Brain pericyte (primary cell): ENCODE measurements at regions not wholly inside any gene's neighbourhood (a gene's known extent, or its start where the extent isn't known, plus 50 kb on each side); places are given as distances from the start of the nearest gene placed in this dataset.
"Not testable (repeated sequence)": the region's sequence is repeated elsewhere in the genome, so short reads cannot be mapped to it uniquely, and the experiment has no call there.

Experiments
- DNase-seq: peaks from one replicate; pipeline ENCODE4 v3.0.0-alpha.2; 2012; ENCODE audit warnings: low read depth, low spot score

DNA sequence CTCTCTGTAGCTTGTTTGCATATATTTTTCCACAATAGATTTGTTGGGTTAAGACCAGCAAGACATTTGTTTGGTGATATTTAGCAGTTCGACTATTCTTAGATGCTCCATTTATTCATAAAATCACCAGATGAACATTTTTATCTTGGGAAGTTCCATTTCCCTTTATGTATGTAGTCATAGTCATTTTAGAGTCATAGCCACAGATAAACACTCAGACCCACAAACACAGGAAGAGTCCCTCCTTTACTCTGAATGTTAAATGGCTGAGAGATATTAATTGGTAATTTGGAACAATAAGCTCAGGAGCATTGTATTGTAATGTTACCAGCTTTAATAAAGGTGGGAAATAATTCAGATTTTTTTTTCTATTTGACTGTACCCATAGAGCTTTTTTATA, 1608.7 kb downstream of the STIM2 start:
- no peak for DNase-seq

DNA sequence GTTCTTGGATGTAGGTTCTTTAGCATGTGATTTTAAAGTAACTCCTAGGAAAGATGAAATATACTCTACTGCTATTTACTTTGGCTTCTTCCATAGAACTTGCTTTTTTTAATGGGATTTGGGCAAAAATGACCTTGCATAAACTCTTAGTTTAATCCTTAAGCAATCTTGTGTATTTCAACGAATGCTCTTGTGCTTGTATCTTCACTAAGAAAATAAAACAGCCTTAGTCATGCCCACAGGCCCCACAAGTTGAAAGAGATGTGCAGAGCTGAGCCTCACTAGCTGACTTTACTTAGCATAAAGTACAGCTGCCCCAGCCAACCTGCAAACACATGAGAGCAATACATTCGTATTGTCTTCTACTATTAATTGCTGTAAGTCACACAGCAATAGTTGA, 1609.2 kb downstream of the STIM2 start:
- peak; percentile 21 for DNase-seq

DNA sequence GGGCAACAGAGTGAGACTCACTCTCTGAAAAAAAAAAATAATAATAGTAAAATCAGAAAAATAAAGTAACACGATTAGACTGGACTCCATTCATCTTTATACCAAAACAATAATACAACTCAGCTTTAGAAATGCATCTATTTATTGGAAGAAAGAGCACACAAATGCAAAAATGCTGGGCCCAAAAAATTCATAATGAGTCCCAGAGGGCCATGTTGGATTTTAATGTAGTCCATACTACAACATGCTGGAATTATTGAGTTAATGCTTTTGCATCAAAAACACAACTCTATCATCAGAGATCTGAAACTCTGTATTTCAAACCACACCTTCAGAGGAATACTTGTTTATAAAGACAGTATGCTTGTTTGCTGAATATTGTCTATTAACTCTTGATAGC, 1614.7 kb downstream of the STIM2 start:
- DNase-seq, result no peak

DNA sequence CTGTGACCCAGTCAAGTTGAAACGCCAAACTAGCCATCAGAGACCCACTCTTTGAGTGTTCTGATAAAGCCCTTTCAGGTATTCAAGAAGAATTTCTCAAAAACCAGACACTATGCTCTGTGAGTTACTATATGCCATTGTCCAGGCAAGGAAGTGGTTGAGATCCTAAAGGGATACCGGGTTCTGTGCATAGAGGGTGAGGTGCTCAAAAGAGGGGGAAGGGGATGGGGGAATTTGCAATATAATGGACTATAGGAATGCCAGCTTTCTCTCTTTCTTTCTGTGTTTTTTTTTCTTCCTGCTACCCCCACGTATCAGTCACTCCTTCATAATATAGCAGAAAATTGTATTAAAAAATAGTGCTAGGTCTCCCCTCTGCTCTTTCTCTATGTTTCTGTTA, 1619.0 kb downstream of the STIM2 start:
- no peak for DNase-seq

DNA sequence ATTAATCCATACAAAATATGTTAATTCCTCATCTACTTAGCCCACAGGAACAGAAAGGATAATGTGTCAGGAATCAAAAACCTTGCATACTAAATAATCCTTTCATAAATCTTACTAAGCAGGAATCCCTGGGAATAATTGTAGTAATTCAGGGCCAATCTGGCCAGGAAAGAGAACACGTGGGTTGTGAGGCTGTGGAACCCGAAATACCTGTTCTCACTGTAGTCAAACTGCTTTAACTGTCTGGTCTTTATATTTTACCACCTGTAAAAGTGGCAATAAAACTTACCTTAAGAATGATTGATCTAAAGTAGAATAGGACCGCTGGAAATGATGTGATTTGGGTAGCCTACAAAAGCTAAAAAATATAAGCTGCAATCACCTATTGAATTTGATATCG, 1620.9 kb downstream of the STIM2 start:
- DNase-seq, result no peak

DNA sequence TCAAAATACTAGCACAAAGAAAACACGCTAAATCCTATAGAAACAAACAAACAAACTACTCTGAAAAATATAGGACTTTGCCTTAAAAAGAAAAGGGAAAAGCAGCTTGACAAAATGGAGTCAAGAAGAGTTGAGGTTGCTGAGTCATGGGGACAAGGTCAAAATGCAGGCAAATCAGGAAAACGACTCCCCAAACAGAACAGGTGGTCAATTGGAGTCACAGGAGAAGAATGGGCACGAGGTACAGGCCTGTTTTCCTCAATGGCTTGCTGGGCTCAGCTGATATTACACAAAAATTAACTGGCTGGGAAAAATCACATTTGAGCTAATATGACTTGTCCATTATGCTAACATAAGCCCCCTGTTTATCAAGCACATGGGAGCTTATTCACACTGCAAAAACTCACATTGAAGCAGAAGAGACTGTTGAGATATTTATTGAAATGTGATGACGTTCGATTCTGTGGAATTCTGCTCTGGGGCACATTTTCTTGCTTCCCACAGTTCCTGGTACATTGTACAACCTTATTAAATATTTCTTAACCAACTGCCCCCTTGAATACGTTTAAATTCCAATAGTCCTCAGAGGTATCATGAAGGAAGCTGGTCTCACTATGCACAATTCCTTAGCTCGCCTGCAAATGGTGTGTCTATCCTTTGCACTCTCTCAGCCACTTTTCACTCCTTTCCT, 1622.1 kb downstream of the STIM2 start:
- no peak for DNase-seq

DNA sequence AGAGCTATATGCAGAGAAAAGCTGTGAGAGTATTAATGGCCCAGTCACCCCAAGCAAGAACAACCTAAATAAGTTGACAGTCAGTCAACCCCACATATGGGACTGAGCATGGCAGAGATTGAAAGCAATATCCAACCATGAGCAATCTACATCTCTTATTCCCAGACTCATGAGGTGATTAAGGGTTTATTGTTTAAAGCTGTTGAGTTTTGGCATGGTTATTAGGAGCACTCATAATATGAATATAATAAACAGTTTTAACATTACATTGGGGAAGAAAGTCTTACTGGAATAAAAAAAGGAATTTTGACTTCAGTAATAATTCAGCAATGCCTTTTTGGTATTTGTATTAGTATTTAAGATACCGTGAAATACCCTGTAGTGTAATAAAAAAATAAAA, 1627.4 kb downstream of the STIM2 start:
- no peak for DNase-seq

DNA sequence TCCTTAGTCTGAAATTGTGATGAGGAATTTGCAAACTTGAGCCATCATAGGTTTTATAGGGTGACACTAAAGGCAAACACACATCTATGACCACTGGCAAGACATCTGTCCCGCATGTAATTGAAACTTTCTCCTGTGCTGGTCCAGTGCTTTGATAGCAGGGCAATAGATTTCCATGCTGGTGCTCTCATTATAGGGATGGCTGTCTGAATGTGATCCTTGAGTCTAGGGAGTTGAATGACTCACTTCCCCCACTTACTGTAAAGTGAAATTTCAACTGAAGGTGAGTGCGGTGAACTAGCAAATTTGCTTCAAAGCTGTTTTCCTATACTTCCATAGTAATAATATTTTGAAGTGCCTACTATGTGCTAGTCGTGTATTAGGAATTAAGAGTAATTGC, 1630.0 kb downstream of the STIM2 start:
- no peak for DNase-seq

DNA sequence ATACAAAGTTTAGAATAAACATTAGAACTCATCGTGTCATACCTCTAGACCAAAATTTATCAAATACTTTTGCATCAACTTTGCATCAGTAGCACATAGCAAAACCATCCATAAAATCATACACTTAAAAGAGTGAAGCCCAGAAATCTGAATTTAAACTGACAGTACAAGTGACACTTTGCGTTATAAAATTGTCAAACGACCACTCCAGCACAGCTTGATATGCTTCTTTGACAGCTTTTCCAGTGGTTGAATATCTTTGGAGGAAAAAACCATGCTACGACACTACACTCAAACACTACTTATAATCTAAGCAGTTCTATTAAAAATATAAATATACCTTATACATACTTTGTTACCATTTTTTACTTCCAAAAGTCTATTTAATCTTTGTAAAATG, 1644.4 kb downstream of the STIM2 start:
- DNase-seq, result no peak

DNA sequence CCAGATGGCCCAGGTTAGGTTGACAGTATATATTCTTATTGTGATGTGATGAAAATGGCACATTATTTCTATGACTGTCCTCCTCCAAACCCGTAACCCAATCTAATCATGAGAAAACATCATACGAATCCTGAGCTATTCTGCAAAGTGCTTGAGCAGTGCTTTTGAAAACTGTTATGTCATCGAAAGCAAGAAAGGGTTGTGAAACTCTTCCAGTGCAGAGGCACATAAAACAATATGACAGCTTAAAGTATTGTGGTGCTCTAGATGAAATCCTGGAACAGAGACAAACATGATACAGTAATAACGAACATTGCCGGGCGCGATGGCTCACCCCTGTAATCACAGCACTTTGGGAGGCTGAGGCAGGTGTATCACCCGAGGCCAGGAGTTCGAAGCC, 1648.0 kb downstream of the STIM2 start:
- no peak for DNase-seq

DNA sequence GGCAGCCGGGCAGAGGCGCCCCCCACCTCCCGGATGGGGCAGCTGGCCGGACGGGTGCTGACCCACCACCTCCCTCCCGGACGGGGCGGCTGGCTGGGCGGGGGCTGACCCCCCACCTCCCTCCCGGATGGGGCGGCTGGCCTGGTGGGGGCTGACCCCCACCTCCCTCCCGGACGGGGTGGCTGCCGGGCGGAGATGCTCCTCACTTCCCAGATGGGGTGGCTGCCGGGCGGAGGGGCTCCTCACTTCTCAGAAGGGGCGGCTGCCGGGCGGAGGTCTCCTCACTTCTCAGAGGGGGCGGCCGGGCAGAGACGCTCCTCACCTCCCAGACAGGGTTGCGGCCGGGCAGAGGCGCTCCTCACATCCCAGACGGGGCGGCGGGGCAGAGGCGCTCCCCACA, 1654.1 kb downstream of the STIM2 start:
- DNase-seq, result not testable (repeated sequence)

DNA sequence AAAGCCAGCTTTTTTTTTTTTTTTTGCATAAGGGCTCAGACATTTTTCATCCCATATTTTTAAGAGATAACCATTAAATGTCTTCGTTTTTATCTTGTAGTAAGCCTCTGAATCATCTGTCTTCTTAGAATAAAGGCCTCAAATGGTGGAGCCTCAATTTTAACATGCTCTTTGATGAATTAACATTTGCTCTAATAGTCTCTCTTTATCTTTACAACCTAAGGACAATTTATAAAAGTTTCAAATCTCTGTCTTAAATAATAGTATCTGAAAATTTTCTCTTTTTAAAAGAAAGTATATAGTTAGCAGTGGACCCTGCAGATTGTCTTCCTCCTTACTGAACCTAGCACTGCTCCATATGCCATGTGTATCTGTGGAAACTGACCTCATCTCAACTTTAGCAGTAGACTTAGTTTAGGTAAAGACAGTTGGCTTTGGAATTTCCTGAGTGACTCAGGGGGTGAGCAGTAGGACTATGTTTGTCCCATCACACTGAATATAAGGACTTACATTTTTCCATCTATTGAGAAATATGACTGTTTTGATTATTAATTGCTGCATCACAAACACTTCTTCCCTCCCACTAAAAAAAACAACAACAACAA, 1658.0 kb downstream of the STIM2 start:
- DNase-seq, result no peak

DNA sequence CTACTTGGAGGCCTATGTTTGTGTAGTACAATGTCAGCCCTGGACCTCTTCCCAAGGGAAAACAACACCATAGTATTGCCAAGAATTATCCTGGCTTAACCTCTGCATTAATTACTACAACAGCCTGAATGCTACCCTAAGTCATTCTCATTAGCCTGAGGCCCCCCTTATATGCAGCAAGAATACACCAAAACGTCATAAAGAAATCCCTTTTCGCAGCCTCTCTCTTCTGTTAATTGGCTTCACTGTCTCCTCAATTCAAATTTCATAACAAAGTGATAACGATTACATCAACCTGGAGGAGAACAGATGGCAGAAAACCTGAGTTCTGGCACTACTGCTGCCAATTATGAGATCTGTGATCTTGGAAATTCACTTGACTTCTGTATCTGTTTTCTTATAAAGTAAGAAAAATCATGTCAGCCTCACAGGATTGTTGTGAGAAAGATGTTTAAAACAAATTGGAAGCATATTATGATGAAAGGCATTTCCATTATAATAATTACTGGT, 1663.1 kb downstream of the STIM2 start:
- DNase-seq, result no peak

DNA sequence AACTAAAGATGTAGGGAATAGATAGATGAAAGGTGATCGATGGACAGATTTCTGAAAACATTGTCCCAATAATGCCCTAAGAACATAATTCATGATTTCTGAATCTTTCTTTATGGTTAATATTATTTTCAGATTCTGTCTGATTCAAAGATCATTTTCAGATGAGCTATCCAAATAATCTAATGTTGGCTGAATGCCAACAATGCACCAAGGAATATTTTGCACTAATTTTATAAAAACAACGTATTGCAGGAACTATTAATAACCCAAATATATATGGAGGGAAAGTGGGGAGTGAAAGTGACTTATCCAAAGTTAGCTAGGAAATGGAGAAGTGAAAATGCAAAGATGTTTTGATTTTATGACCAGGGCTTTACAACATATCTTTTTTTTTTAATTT, 1675.5 kb downstream of the STIM2 start:
- DNase-seq, result no peak

DNA sequence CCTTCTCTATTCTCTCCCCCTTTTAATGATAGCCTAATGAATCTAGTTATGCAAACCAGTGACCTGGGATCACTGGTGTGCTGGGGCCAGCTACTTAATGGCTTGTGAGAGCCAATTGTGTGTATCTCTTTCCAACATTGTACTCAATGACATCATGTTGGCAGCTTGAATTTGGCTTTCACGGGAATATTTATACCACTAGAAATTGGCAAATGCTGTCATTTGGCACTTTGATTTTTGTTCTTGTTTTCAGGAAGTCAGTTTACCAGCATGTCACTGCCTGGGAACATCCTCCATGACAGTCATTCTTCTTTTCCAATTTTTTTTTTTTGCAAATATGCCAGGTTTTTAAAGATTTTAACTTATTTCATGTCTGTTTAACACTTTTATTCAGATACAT, 1685.3 kb downstream of the STIM2 start:
- no peak for DNase-seq

DNA sequence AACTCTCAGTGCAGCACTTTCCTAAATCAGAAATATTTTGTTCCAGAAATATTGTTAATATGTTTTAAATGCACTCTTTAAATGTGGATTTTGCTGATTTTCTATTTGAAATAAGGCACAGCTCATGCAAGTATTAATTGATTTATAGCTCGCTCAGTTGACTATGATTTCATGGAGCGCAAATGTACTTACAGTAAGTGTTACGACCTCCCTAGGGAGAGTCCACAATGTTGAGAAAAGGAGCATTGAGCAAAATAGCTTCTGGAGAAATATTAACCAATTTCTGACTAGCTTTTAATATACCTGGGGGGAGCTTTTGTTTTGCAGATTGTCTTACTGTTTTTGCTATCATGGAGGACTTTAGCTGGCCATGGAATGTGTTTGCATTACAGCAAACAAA, 1687.5 kb downstream of the STIM2 start:
- DNase-seq, result no peak

DNA sequence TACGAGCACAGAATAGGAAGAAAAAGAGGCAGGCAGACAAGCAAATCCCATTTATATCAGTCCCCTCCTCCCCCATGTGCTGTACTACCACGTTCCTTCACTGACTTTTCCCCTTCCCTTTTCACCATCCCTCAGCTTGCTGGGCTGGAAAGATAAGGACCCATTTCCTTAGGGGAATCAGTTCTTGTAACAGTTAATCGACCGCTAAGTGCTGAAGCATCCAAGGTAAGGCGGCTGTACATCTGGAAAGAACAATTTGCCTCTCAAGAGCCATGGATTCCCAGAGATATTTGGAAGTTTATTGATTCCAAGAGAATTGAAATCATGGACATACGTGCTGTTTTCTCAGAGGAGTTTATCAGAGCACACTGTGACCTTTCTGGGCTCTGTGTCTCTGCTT, 1688.0 kb downstream of the STIM2 start:
- DNase-seq, result no peak

DNA sequence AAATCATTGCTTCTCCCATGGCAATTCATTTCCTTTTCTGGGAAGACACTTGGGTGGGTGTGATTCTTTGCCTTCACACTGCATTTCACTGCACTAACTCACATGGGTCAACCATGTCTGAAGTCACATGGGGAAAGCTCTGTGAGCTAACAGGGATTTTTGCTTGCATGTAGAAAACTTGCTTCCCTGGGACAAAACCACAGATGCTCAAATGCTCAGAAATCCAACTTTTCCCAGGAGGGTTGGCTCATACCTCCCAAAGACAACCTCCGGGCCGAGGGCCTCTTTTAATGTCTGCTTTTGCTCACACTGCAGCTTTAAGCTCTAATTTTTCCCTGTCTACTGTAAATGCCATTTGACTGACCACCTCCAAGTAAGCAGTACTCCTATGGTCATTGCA, 1695.2 kb downstream of the STIM2 start:
- peak; percentile 5 for DNase-seq

DNA sequence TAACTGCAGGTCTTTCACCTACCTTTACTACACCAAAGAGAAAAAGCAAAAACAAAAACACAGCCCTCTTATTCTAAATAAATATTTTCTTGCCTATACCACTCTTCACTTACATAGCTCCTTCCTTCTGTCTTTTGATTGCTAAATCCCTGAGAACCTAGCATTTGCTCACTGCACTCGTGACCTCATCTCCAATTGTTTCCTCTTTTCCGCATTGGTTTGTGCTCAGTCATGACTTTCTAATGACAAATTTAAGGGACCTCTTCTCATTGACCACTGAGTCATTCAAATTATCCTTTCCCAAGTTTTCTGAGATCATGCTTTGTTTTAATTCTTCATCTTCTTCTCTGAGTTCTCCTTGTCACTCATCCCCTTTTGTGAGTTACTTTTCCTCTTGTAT, 1697.1 kb downstream of the STIM2 start:
- no peak for DNase-seq

DNA sequence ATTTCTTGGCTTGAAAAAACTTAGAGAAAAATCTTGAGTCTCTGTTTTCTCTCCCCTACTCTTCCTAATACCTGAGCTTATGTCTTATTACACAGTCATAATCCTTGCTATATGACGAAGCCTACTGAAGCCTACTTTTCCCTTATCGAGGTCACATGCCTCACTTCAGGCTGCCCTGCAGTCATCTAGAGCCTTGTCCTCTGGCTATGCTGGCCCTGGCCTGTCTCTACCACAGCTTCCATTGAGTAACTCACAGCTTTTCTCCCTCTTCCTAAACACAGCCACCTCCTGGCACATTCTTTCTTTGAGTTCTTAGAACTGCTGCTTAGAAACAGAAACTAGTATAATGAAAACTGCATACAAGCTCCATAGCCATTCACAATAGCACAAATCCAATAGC, 1698.3 kb downstream of the STIM2 start:
- no peak for DNase-seq

DNA sequence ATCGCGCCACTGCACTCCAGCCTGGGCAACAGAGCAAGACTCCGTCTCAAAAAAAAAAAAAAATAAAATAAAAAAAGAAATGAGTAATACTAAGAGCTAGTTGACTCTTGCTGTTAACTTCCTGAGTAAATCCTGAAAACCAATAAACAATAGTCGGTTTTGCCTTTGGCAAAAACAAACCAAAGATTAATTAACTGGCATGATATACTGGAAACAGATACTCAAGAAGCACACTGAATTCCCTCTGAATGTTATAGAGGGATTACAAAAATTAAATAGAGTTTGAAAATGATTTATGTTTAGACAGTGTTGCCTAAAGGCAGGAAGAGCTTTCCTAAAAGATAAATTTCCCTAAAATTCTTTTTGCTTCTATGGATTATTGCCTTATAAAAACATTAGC, 1702.3 kb downstream of the STIM2 start:
- no peak for DNase-seq

DNA sequence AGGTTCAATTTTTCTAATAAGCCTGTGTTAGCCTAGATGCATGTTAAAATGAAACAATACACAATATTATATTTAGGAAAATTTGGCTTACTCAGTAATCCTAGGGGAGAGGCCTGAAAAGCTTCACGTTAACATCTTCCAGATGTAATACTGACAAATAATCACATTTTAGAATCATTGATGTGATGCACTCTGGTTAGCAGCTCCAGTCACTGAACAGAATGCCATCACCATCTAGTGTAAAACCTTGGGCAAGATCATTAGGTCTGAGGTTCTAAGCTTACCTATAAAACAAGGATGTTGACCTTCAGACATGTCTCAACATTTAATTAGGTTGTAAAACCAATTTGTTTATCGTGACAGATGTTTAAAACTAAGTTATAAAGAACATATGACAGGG, 1704.8 kb downstream of the STIM2 start:
- DNase-seq, result no peak

DNA sequence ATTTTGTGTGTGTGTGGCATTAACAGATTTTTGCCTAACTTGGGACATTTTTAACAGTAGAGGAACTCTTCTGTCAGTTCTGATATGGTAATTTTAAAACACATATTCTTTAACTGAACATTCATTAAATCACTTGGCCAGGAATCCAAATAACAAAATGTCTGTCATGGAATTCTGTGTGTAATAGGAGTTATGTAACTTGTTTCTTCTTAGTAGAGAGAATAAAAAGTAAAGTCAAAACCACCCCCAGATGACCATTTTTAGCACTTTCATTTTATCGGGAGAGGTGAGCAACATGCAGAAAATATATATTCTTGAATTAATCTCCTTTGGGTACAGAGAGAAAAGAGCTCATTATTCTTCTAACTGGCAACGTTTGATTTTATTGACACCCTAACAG, 1740.3 kb downstream of the STIM2 start:
- DNase-seq, result no peak

DNA sequence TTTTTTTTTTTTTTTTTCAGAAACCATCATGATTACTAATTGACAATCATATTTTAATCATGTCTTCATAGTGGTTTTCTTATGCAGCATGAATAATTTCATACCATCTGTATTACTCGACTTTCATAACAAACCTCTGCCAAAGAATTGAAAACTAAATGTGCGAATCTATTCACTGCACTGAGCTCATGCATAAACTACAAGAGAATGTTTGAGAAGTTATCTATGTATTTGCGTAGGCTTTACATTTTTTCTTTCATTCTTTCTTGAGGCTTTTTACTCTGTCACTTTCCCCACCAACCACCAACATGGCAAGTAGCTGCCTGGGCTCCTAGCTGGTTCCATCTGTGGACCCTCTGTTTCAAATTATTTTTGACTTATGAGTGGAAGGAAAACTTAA, 1761.0 kb downstream of the STIM2 start:
- no peak for DNase-seq
